SU-DHL-6 (cell line): ENCODE measurements at regions not wholly inside any gene's neighbourhood (a gene's known extent, or its start where the extent isn't known, plus 50 kb on each side); places are given as distances from the start of the nearest gene placed in this dataset.

Source experiments
- H2AFZ ChIP-seq: fragments of 200-600 bp; sonication (generic); 2 replicates; pipeline ENCODE4 v1.6.1; 2014; ENCODE audit warnings: low read depth, mild to moderate bottlenecking, moderate library complexity, mixed read lengths, antibody characterized with exemption, low read length; ENCODE audit not compliant: severe bottlenecking
- H3F3A ChIP-seq: fragments of 200-600 bp; shearing (Covaris generic); 2 replicates; pipeline ENCODE4 v1.6.0; 2016; ENCODE audit warnings: antibody characterized with exemption, mild to moderate bottlenecking; ENCODE audit not compliant: insufficient read depth
- H3K27ac ChIP-seq: fragments of 200-600 bp; sonication (generic); 2 replicates; pipeline ENCODE4 v1.5.1; 2016; ENCODE audit warnings: low read depth, mild to moderate bottlenecking, low read length, moderate library complexity, mixed read lengths
- H3K27me3 ChIP-seq: fragments of 200-600 bp; sonication (generic), shearing (Covaris generic); 2 replicates; pipeline ENCODE4 v1.6.0; 2014; ENCODE audit warnings: mild to moderate bottlenecking, low read length
- H3K36me3 ChIP-seq: fragments of 200-600 bp; sonication (generic); 2 replicates; pipeline ENCODE4 v1.6.1; 2014; ENCODE audit warnings: mild to moderate bottlenecking, low read length, mixed read lengths
- H3K4me2 ChIP-seq: fragments of 300-600, 200-600 bp; shearing (Covaris generic), sonication (generic); 2 replicates; pipeline ENCODE4 v1.6.0; 2014; ENCODE audit warnings: low read length, low read depth, mild to moderate bottlenecking; ENCODE audit not compliant: poor library complexity, severe bottlenecking
- H3K4me3 ChIP-seq: fragments of 200-600 bp; sonication (generic); 2 replicates; pipeline ENCODE4 v1.5.1; 2014; ENCODE audit warnings: antibody characterized with exemption, low read length, mild to moderate bottlenecking, mixed read lengths; ENCODE audit not compliant: insufficient read depth, poor library complexity, severe bottlenecking
- H3K79me2 ChIP-seq: fragments of 200-600 bp; sonication (generic); 2 replicates; pipeline ENCODE4 v1.6.1; 2014; ENCODE audit warnings: mild to moderate bottlenecking, low read length, moderate library complexity; ENCODE audit not compliant: insufficient read depth
- H3K9ac ChIP-seq: fragments of 200-600 bp; sonication (generic); 2 replicates; pipeline ENCODE4 v1.7.0; 2014; ENCODE audit warnings: mild to moderate bottlenecking, low read length
- H3K9me2 ChIP-seq: fragments of 200-600 bp; sonication (generic); replicated peaks from 2 replicates; pipeline ENCODE4 v1.6.1; 2014; ENCODE audit warnings: low read length; ENCODE audit not compliant: insufficient read depth
- H3K9me3 ChIP-seq: fragments of 200-600 bp; sonication (generic); 2 replicates; pipeline ENCODE4 v1.6.1; 2014; ENCODE audit warnings: low read length, mixed read lengths; ENCODE audit not compliant: insufficient read depth
- H4K20me1 ChIP-seq: fragments of 200-600 bp; sonication (generic); 2 replicates; pipeline ENCODE4 v1.6.1; 2014; ENCODE audit warnings: low read depth, mild to moderate bottlenecking, antibody characterized with exemption, low read length, moderate library complexity, mixed read lengths
- EZH2phosphoT487 ChIP-seq: fragments of 200-600 bp; sonication (generic), shearing (Covaris generic); conservative IDR thresholded peaks from 2 replicates; pipeline ENCODE4 v1.6.1; 2018; ENCODE audit warnings: mild to moderate bottlenecking, antibody characterized with exemption, low read length, moderate library complexity, mixed read lengths
- TF ChIP-seq, protein P1 (sequence below): fragments of 200-600 bp; sonication (generic); IDR thresholded peaks from one replicate; pipeline ENCODE4 v1.5.1; 2017; ENCODE audit warnings: antibody characterized with exemption, mild to moderate bottlenecking, low read length, moderate library complexity; ENCODE audit not compliant: insufficient read depth, poor library complexity, severe bottlenecking

DNA sequence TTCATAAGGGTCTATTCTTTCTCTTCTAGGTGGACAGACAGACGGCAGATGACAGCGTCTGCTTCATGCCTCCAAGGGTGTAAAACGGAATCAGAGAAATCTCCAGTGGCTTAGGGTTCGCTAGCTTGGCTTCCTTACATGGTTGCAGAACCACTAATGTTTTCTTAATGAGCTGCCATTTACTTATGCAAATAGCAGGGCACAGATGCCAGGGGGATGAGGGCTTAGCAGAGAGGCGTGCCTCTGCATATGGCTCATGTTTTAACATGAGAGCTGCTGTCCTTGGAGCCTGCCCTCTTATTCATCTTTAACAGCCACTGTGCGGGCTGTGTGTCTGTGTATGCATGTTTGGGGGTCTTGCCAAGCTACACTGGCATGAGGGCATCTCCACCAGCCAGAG, 119.6 kb downstream of the IER5 start:
- H2AFZ ChIP-seq: no peak overlapping the region
- no peaks in the 10 kb centered on the region for H3K9me2 ChIP-seq
- TF ChIP-seq, protein P1, sequence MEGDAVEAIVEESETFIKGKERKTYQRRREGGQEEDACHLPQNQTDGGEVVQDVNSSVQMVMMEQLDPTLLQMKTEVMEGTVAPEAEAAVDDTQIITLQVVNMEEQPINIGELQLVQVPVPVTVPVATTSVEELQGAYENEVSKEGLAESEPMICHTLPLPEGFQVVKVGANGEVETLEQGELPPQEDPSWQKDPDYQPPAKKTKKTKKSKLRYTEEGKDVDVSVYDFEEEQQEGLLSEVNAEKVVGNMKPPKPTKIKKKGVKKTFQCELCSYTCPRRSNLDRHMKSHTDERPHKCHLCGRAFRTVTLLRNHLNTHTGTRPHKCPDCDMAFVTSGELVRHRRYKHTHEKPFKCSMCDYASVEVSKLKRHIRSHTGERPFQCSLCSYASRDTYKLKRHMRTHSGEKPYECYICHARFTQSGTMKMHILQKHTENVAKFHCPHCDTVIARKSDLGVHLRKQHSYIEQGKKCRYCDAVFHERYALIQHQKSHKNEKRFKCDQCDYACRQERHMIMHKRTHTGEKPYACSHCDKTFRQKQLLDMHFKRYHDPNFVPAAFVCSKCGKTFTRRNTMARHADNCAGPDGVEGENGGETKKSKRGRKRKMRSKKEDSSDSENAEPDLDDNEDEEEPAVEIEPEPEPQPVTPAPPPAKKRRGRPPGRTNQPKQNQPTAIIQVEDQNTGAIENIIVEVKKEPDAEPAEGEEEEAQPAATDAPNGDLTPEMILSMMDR: no peak
- no peak for TF ChIP-seq EZH2phosphoT487
- no peak overlapping the region for H3K9ac ChIP-seq
- no peak overlapping the region for H3K27ac ChIP-seq
- no peaks in the 10 kb centered on the region for H3K79me2 ChIP-seq
- H3K9me3 ChIP-seq: no peaks in the 10 kb centered on the region
- no peaks in the 10 kb centered on the region for H3K36me3 ChIP-seq
- no peaks in the 10 kb centered on the region for H3F3A ChIP-seq
- no peak overlapping the region for H3K4me3 ChIP-seq
- H4K20me1 ChIP-seq: no peaks in the 10 kb centered on the region
- H3K4me2 ChIP-seq: no peak overlapping the region
- H3K27me3 ChIP-seq: no peaks in the 10 kb centered on the region

DNA sequence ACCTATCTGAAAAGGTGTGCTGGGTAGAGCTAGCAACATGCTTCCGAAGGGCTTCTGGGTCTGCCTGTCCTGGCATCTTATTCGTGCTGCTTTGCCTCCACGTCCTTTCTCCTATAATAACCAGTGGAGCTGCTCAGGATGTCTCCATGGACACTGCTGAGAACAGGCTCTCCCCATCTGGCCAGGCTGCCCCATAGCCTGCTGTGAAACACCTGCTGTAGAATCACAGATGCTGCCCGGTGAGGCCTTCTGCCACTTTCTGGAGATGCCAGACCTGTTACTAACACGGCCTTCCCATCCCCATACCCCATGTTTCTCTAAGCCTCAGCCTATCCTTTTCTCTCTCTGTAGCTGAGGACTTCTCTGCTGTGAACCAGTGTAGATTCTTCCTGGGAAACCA, 120.5 kb downstream of the IER5 start:
- no peak overlapping the region for H2AFZ ChIP-seq
- no peaks in the 10 kb centered on the region for H3K36me3 ChIP-seq
- H3K4me2 ChIP-seq: no peak overlapping the region
- no peak overlapping the region for H3K27ac ChIP-seq
- no peak overlapping the region for H3K9ac ChIP-seq
- no peaks in the 10 kb centered on the region for H4K20me1 ChIP-seq
- no peaks in the 10 kb centered on the region for H3K79me2 ChIP-seq
- no peaks in the 10 kb centered on the region for H3K27me3 ChIP-seq
- H3K9me2 ChIP-seq: no peaks in the 10 kb centered on the region
- TF ChIP-seq, protein P1: no peak
- TF ChIP-seq EZH2phosphoT487: no peak
- H3F3A ChIP-seq: no peaks in the 10 kb centered on the region
- H3K4me3 ChIP-seq: no peak overlapping the region
- H3K9me3 ChIP-seq: no peaks in the 10 kb centered on the region

DNA sequence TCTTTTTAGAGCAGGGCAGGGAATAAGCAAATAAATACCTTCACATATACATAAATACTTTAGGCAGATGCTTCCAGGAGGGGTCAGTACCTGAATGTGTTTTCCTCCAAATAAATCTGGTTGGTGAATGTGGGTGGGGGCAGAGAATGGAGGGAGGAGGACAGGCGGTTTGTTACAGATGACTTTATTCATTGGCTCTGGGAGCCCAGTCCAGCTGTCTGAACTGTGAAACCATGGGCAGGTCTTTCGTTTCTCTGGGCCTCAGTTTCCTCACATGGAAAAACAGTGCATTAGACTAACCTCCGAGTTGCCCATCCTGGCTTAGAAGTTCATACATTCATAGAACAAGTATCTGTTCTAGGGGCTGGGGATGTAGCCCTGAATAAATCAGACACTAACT, 124.6 kb downstream of the IER5 start:
- Histone ChIP-seq H3K27ac (no peak overlapping the region), H3K79me2 (no peaks in the 10 kb centered on the region)

More for the DNA sequence above, 124.6 kb downstream of the IER5 start:
- Histone ChIP-seq H2AFZ (no peak overlapping the region), H3F3A (no peaks in the 10 kb centered on the region), H3K27me3 (no peaks in the 10 kb centered on the region), H3K9ac (no peak overlapping the region), H4K20me1 (no peaks in the 10 kb centered on the region), H3K9me2 (no peaks in the 10 kb centered on the region), H3K36me3 (no peaks in the 10 kb centered on the region), H3K4me3 (no peak overlapping the region), H3K4me2 (no peak overlapping the region), H3K9me3 (no peaks in the 10 kb centered on the region)
- TF ChIP-seq EZH2phosphoT487: no peak
- TF ChIP-seq, protein P1: no peak
